H9 (cell line): ENCODE measurements at regions not wholly inside any gene's neighbourhood (a gene's known extent, or its start where the extent isn't known, plus 50 kb on each side); places are given as distances from the start of the nearest gene placed in this dataset.

ENCODE experiments used
- DNase-seq: peaks from one replicate; pipeline ENCODE4 v3.0.0-alpha.2; 2017
- H2AFZ ChIP-seq: one replicate; pipeline ENCODE4 v1.6.1; 2013; ENCODE audit warnings: mild to moderate bottlenecking, low read length, control low read depth, moderate library complexity
- H2AK5ac ChIP-seq: 2 replicates; pipeline ENCODE4 v1.6.1; 2013; ENCODE audit warnings: low read length, control low read depth, mixed read lengths; ENCODE audit not compliant: insufficient read length
- H2BK120ac ChIP-seq: one replicate; pipeline ENCODE4 v1.6.1; 2013; ENCODE audit warnings: low read depth, mild to moderate bottlenecking, low read length, control low read depth, inconsistent platforms; ENCODE audit not compliant: poor library complexity, severe bottlenecking
- H2BK12ac ChIP-seq: 2 replicates; pipeline ENCODE4 v1.6.1; 2013; ENCODE audit warnings: low read length, control low read depth, mixed read lengths, low read depth; ENCODE audit not compliant: insufficient read length
- H2BK15ac ChIP-seq: 2 replicates; pipeline ENCODE4 v1.6.1; 2013; ENCODE audit warnings: low read depth, low read length, control low read depth
- H2BK20ac ChIP-seq: one replicate; pipeline ENCODE4 v1.6.1; 2013; ENCODE audit warnings: low read depth, mild to moderate bottlenecking, low read length, control low read depth, inconsistent platforms; ENCODE audit not compliant: poor library complexity, severe bottlenecking
- H2BK5ac ChIP-seq: 2 replicates; pipeline ENCODE4 v1.6.1; 2013; ENCODE audit warnings: low read length, control low read depth, mixed read lengths; ENCODE audit not compliant: insufficient read length
- H3K14ac ChIP-seq: 2 replicates; pipeline ENCODE4 v1.6.1; 2013; ENCODE audit warnings: low read length, control low read depth; ENCODE audit not compliant: insufficient read depth
- H3K18ac ChIP-seq: 2 replicates; pipeline ENCODE4 v1.6.1; 2013; ENCODE audit warnings: low read depth, mild to moderate bottlenecking, mixed read lengths, low read length, control low read depth; ENCODE audit not compliant: insufficient read length
- H3K23ac ChIP-seq: 2 replicates; pipeline ENCODE4 v1.6.1; 2013; ENCODE audit warnings: low read length, control low read depth, mixed read lengths, low read depth; ENCODE audit not compliant: insufficient read length
- H3K23me2 ChIP-seq: 2 replicates; pipeline ENCODE4 v1.6.1; 2013; ENCODE audit warnings: low read depth, mild to moderate bottlenecking, mixed read lengths, low read length, control low read depth; ENCODE audit not compliant: insufficient read length, poor library complexity, severe bottlenecking
- H3K27ac ChIP-seq: 2 replicates; pipeline ENCODE4 v1.5.1; 2013; ENCODE audit warnings: low read length, control low read depth, mixed read lengths, low read depth; ENCODE audit not compliant: insufficient read length
- H3K27me3 ChIP-seq: 2 replicates; pipeline ENCODE4 v1.6.1; 2013; ENCODE audit warnings: low read length, control low read depth, inconsistent platforms; ENCODE audit not compliant: insufficient read depth
- H3K4ac ChIP-seq: 2 replicates; pipeline ENCODE4 v1.6.1; 2013; ENCODE audit warnings: low read depth, mild to moderate bottlenecking, control low read depth, inconsistent platforms, low read length, moderate library complexity
- H3K4me1 ChIP-seq: 2 replicates; pipeline ENCODE4 v1.6.1; 2013; ENCODE audit warnings: low read length, control low read depth, inconsistent platforms; ENCODE audit not compliant: insufficient read depth
- H3K4me2 ChIP-seq: 2 replicates; pipeline ENCODE4 v1.6.1; 2013; ENCODE audit warnings: low read length, control low read depth, mixed read lengths; ENCODE audit not compliant: insufficient read length, insufficient read depth
- H3K56ac ChIP-seq: 2 replicates; pipeline ENCODE4 v1.6.1; 2013; ENCODE audit warnings: low read depth, mild to moderate bottlenecking, mixed read lengths, low read length, control low read depth; ENCODE audit not compliant: insufficient read length
- H3K79me1 ChIP-seq: 2 replicates; pipeline ENCODE4 v1.6.1; 2013; ENCODE audit warnings: low read depth, mild to moderate bottlenecking, moderate library complexity, low read length, control low read depth, inconsistent platforms; ENCODE audit not compliant: insufficient read depth, poor library complexity, severe bottlenecking
- H3K79me2 ChIP-seq: 2 replicates; pipeline ENCODE4 v1.6.1; 2013; ENCODE audit warnings: low read length, control low read depth, inconsistent platforms; ENCODE audit not compliant: insufficient read depth
- H3K9ac ChIP-seq: 2 replicates; pipeline ENCODE4 v1.6.1; 2013; ENCODE audit warnings: low read length, control low read depth, mixed read lengths; ENCODE audit not compliant: insufficient read length; ENCODE audit errors: extremely low read depth
- H3K9me3 ChIP-seq: one replicate; pipeline ENCODE4 v1.6.1; 2013; ENCODE audit warnings: low read depth, low read length, inconsistent platforms; ENCODE audit not compliant: control insufficient read depth
- H3T11ph ChIP-seq: one replicate; pipeline ENCODE4 v1.6.1; 2013; ENCODE audit warnings: mild to moderate bottlenecking, low read length, control low read depth, inconsistent platforms
- H4K20me1 ChIP-seq: one replicate; pipeline ENCODE4 v1.6.1; 2013; ENCODE audit not compliant: control insufficient read depth, insufficient read length, insufficient read depth
- H4K5ac ChIP-seq: 2 replicates; pipeline ENCODE4 v1.6.1; 2013; ENCODE audit warnings: low read depth, mild to moderate bottlenecking, mixed read lengths, low read length, control low read depth; ENCODE audit not compliant: insufficient read length
- H4K8ac ChIP-seq: replicated peaks from 2 replicates; pipeline ENCODE4 v1.6.1; 2013; ENCODE audit warnings: low read length, control low read depth, mixed read lengths, low read depth; ENCODE audit not compliant: insufficient read length
- H4K91ac ChIP-seq: 2 replicates; pipeline ENCODE4 v1.6.1; 2013; ENCODE audit warnings: low read depth, mild to moderate bottlenecking, moderate library complexity, mixed read lengths, low read length, control low read depth; ENCODE audit not compliant: insufficient read length
- H3K27ac Mint-ChIP-seq, 3 experiments: 2 replicates in 2 of 3; 3 replicates in 1 of 3; pipeline ENCODE4 v1.8.0; 2020 to 2021; ENCODE audit warnings: mixed read lengths in 3 of 3, mild to moderate bottlenecking in 1 of 3, moderate library complexity in 1 of 3
- H3K27me3 Mint-ChIP-seq: 2 replicates; pipeline ENCODE4 v1.8.0; 2021; ENCODE audit warnings: low read depth, mild to moderate bottlenecking, moderate library complexity, mixed read lengths
- H3K36me3 Mint-ChIP-seq, 3 experiments: 2 replicates in 2 of 3; 3 replicates in 1 of 3; pipeline ENCODE4 v1.8.0; 2020 to 2021; ENCODE audit warnings: low read depth in 3 of 3, mixed read lengths in 3 of 3; ENCODE audit not compliant: insufficient read depth in 1 of 3
- H3K4me1 Mint-ChIP-seq, 2 experiments: 2 replicates each; pipeline ENCODE4 v1.8.0; 2020; ENCODE audit warnings: mixed read lengths in 2 of 2
- H3K4me3 Mint-ChIP-seq, 2 experiments: 2 replicates in 1 of 2; 3 replicates in 1 of 2; pipeline ENCODE4 v1.8.0; 2020 to 2021; ENCODE audit warnings: mild to moderate bottlenecking in 2 of 2, mixed read lengths in 2 of 2, moderate library complexity in 1 of 2
- H3K9me3 Mint-ChIP-seq, 2 experiments: 2 replicates in 1 of 2; 3 replicates in 1 of 2; pipeline ENCODE4 v1.8.0; 2020; ENCODE audit warnings: mild to moderate bottlenecking in 2 of 2, mixed read lengths in 2 of 2, moderate library complexity in 1 of 2
- CTCF ChIP-seq: fragments of 200-600 bp; sonication (generic); conservative IDR thresholded peaks from 3 replicates; pipeline ENCODE4 v1.8.0; 2021; ENCODE audit warnings: antibody characterized with exemption, mild to moderate bottlenecking
- WGBS: extraction: QIAGEN DNeasy Blood & Tissue Kit; methylation state at CpG from one replicate; pipeline ENCODE4 v1.1.7; 2013; ENCODE audit warnings: missing lambda C conversion rate, low lambda C conversion rate, mixed read lengths; ENCODE audit not compliant: insufficient read length; ENCODE audit errors: extremely low coverage; 5-methylcytosine and 5-hydroxymethylcytosine counted together

- Histone ChIP-seq H3K56ac (no peak overlapping the region), H3K14ac (no peak overlapping the region), H3K23me2 (no peaks in the 10 kb centered on the region), H3K18ac (no peak overlapping the region), H3K23ac (no peak overlapping the region), H2BK15ac (no peak overlapping the region), H3K79me2 (no peaks in the 10 kb centered on the region), H4K20me1 (no peaks in the 10 kb centered on the region), H2AFZ (no peak overlapping the region), H3K9me3 (no peaks in the 10 kb centered on the region), H3K79me1 (no peaks in the 10 kb centered on the region), H2BK5ac (no peak overlapping the region), H3K27me3 (no peaks in the 10 kb centered on the region), H4K8ac (no peak overlapping the region), H2BK20ac (no peak overlapping the region), H3K9ac (no peak overlapping the region), H2BK12ac (no peak overlapping the region), H2BK120ac (no peak overlapping the region), H3K4me2 (no peak overlapping the region), H3K4ac (no peak overlapping the region), H4K5ac (no peak overlapping the region), H3K27ac (no peak overlapping the region), H2AK5ac (no peak overlapping the region), H3T11ph (no peak overlapping the region), H4K91ac (no peak overlapping the region), H3K4me1 (no peaks in the 10 kb centered on the region)
- H3K27ac Mint-ChIP-seq = no peak overlapping the region
- no peak for TF ChIP-seq CTCF
- no peak overlapping the region for H3K4me3 Mint-ChIP-seq
- no CpG with 5 or more reads among the region's 3 CpGs for WGBS
- H3K27me3 Mint-ChIP-seq = no peaks in the 10 kb centered on the region; the same call in 1 of the 2 replicates
- no peaks in the 10 kb centered on the region for H3K9me3 Mint-ChIP-seq
- no peak for DNase-seq
- H3K4me1 Mint-ChIP-seq = peaks cover 6% of the 10 kb centered on the region in 2 experiments; a peak in 3 of 4 replicates
- no peaks in the 10 kb centered on the region for H3K36me3 Mint-ChIP-seq
Observed at GRCh38 chr5:93158841-93159240, 422.2 kb downstream of the NR2F1-AS1 start.
